Prostate gland (tissue), 2 donors: ENCODE measurements at regions not wholly inside any gene's neighbourhood (a gene's known extent, or its start where the extent isn't known, plus 50 kb on each side); places are given as distances from the start of the nearest gene placed in this dataset.

ENCODE experiments used
- DNase-seq: peaks from one replicate; pipeline ENCODE4 v3.0.0-alpha.2; 2019; ENCODE audit warnings: low spot score
- H3K27ac ChIP-seq, 2 donors: fragments of 200-600 bp; sonication (generic); 2 replicates each; pipeline ENCODE4 v1.5.1; 2017 to 2019
- H3K27me3 ChIP-seq: fragments of 200-600 bp; sonication (generic); replicated peaks from 2 replicates; pipeline ENCODE4 v1.5.1; 2019; ENCODE audit not compliant: insufficient read depth
- H3K36me3 ChIP-seq, 2 donors: fragments of 200-600 bp; sonication (generic); 1 replicate in 1 of 2; 2 replicates in 1 of 2; pipeline versions ENCODE4 v1.5.1 to v1.8.1; 2017 to 2019
- H3K4me1 ChIP-seq: fragments of 200-600 bp; sonication (generic); replicated peaks from 2 replicates; pipeline ENCODE4 v1.5.1; 2019
- H3K4me3 ChIP-seq, 2 donors: fragments of 200-600 bp; sonication (generic); 2 replicates each; pipeline ENCODE4 v1.5.1; 2017 to 2019
- H3K9me3 ChIP-seq: fragments of 200-600 bp; sonication (generic); 2 replicates; pipeline ENCODE4 v1.5.1; 2017
- CTCF ChIP-seq, 4 experiments: fragments of 200-600 bp in 2 of 4; fragments of 450-650 bp in 2 of 4; sonication (generic) in 2 of 4; IDR thresholded peaks; 1 replicate in 3 of 4; 2 replicates in 1 of 4; pipeline ENCODE4 v1.5.1; 2016 to 2019; ENCODE audit warnings: antibody characterized with exemption in 4 of 4, mild to moderate bottlenecking in 2 of 4, moderate library complexity in 2 of 4
- POLR2A ChIP-seq: fragments of 450-650 bp; IDR thresholded peaks from one replicate; pipeline ENCODE4 v1.6.1; 2016; ENCODE audit warnings: antibody characterized with exemption, mild to moderate bottlenecking
- POLR2AphosphoS5 ChIP-seq: sonication (generic); formaldehyde crosslinking; IDR thresholded peaks from one replicate; pipeline ENCODE4 v1.6.1; 2017; ENCODE audit warnings: antibody characterized with exemption
- WGBS: methylation state at CpG from one replicate; pipeline ENCODE4 v1.1.5; 2018; 5-methylcytosine and 5-hydroxymethylcytosine counted together
- intact Hi-C: fragments of 100-400 bp; cut with DNase I; formaldehyde crosslinking; loops from one replicate; pipeline ENCODE4 v1.14.2; 2022

DNA sequence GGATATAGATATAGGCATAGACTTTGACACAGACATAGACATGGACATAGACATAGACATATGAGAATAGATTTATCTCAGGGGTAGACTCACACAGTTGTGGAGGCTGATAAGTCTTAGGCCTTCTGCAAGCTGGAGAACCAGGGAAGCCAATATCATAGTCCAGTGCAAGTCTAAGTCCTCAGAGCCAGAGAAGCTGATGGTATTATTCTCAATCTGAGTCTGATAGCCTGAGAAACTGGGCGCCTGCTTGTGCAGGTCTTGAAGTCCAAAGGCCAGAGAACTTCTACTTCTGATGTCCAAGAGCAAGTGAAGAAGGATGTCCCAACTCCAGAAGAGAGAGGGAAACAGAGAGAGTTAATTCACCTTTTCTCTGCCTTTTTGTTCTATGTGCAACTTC, 476.5 kb downstream of the SLC6A15 start:
- no peak overlapping the region for H3K4me3 ChIP-seq
- 94% methylated on average over 1 of the region's 1 CpG for WGBS
- H3K27me3 ChIP-seq, result no peaks in the 10 kb centered on the region
- no peak overlapping the region for H3K27ac ChIP-seq
- intact Hi-C loops, result no loop called here
- TF ChIP-seq POLR2AphosphoS5 (no peak), CTCF (IDR thresholded peaks at IDR 0.05) (no peak), POLR2A (no peak)
- H3K9me3 ChIP-seq, result no peaks in the 10 kb centered on the region
- H3K36me3 ChIP-seq, result no peaks in the 10 kb centered on the region
- no peak for DNase-seq
- no peaks in the 10 kb centered on the region for H3K4me1 ChIP-seq

- no peaks in the 10 kb centered on the region for H3K9me3 ChIP-seq
- H3K27ac ChIP-seq, result no peak overlapping the region
- intact Hi-C loops, result no loop called here
- WGBS, result 82% methylated on average over 2 of the region's 2 CpGs
- no peaks in the 10 kb centered on the region for H3K27me3 ChIP-seq
- no peaks in the 10 kb centered on the region for H3K36me3 ChIP-seq
- H3K4me1 ChIP-seq, result no peaks in the 10 kb centered on the region
- no peak overlapping the region for H3K4me3 ChIP-seq
- DNase-seq, result no peak
- TF ChIP-seq POLR2AphosphoS5, result no peak
- no peak for TF ChIP-seq CTCF (IDR thresholded peaks at IDR 0.05)
- no peak for TF ChIP-seq POLR2A
These were observed 476.9 kb downstream of the SLC6A15 start for GRCh38 chr12:84435682-84436081.

GRCh38 chr12:84422340-84422739, 490.3 kb downstream of the SLC6A15 start:
- no peaks in the 10 kb centered on the region for H3K36me3 ChIP-seq
- no peak for DNase-seq
- H3K27me3 ChIP-seq, result no peaks in the 10 kb centered on the region
- WGBS, result 71% methylated on average over 2 of the region's 2 CpGs
- no peaks in the 10 kb centered on the region for H3K9me3 ChIP-seq
- no peak overlapping the region for H3K4me3 ChIP-seq
- TF ChIP-seq CTCF (IDR thresholded peaks at IDR 0.05), result no peak
- TF ChIP-seq POLR2AphosphoS5, result no peak
- TF ChIP-seq POLR2A, result no peak
- H3K4me1 ChIP-seq, result no peaks in the 10 kb centered on the region
- intact Hi-C loops, result no loop called here
- H3K27ac ChIP-seq, result no peak overlapping the region

GRCh38 chr12:84421103-84421502, 491.5 kb downstream of the SLC6A15 start:
- Histone ChIP-seq H3K36me3 (no peaks in the 10 kb centered on the region), H3K9me3 (no peaks in the 10 kb centered on the region), H3K4me1 (no peaks in the 10 kb centered on the region), H3K27ac (no peak overlapping the region), H3K27me3 (no peaks in the 10 kb centered on the region), H3K4me3 (no peak overlapping the region)
- TF ChIP-seq POLR2A (no peak), POLR2AphosphoS5 (no peak), CTCF (IDR thresholded peaks at IDR 0.05) (no peak)
- intact Hi-C loops, result no loop called here
- no peak for DNase-seq

DNA sequence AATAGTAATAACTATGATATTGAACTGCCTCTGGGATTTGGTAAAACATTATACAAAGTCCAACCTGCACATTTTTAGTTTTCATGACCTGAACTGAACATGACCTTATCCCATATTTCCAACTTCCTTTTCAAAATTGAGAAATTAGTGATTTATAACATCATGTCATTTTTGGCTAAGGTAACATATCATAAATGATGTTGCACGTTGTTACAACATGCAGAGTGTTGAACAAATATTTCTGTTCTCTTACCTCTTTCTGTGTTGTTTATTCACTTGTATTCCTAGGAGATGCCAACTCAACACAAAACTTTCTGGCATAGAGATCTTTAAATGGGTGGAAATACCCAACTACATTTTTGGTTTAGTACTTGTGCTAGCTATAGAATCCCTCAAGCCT, 496.0 kb downstream of the SLC6A15 start:
- no peak overlapping the region for H3K27ac ChIP-seq
- no peak overlapping the region for H3K4me3 ChIP-seq
- 25% methylated on average over 1 of the region's 1 CpG for WGBS
- intact Hi-C loops, result no loop called here
- H3K4me1 ChIP-seq, result no peaks in the 10 kb centered on the region
- H3K27me3 ChIP-seq, result no peaks in the 10 kb centered on the region
- no peaks in the 10 kb centered on the region for H3K36me3 ChIP-seq
- H3K9me3 ChIP-seq, result no peaks in the 10 kb centered on the region
- DNase-seq, result no peak
- TF ChIP-seq CTCF (IDR thresholded peaks at IDR 0.05) (no peak), POLR2AphosphoS5 (no peak), POLR2A (no peak)
